ENCODE measurements at regions not wholly inside any gene's neighbourhood (a gene's known extent, or its start where the extent isn't known, plus 50 kb on each side); places are given as distances from the start of the nearest gene placed in this dataset.

GRCh38 chr4:81771721-81772120 is 300.0 kb upstream of the RASGEF1B start:
- Mint-ChIP-seq H3K27ac (no peak overlapping the region), H3K9me3 (ENCODE audit: insufficient read depth) (no peaks in the 10 kb centered on the region), H3K4me1 (peaks cover 2% of the 10 kb centered on the region), H3K27me3 (no peaks in the 10 kb centered on the region), H3K4me3 (no peak overlapping the region)
- Histone ChIP-seq H3K9ac (ENCODE audit: low read length) (no peak overlapping the region), H2AFZ (ENCODE audit: insufficient read depth, low read depth, low read length, poor library complexity, severe bottlenecking) (no peak overlapping the region), H3K4me3 (ENCODE audit: control extremely low read depth in 1 of 5, extremely low read depth in 1 of 5, insufficient read depth in 1 of 5, low read depth in 2 of 5, low read length in 4 of 5) (no peak overlapping the region), H3K27me3 (replicated peaks in 1 of 4; ENCODE audit: control extremely low read depth in 1 of 4, control insufficient read depth in 3 of 4, insufficient read depth in 4 of 4, low read length in 3 of 4) (no peaks in the 10 kb centered on the region), H3K27ac (ENCODE audit: low read length in 2 of 2) (no peak overlapping the region), H3K9me3 (ENCODE audit: control extremely low read depth in 1 of 3, control insufficient read depth in 2 of 3, insufficient read depth in 1 of 3, low read length in 2 of 3) (no peaks in the 10 kb centered on the region), H4K20me1 (ENCODE audit: control insufficient read depth, insufficient read depth, low read length, poor library complexity, severe bottlenecking) (no peaks in the 10 kb centered on the region), H3K4me2 (replicated peaks; ENCODE audit: low read depth, low read length, poor library complexity, severe bottlenecking) (no peak overlapping the region), H3K79me2 (ENCODE audit: control insufficient read depth, insufficient read depth, low read length) (no peaks in the 10 kb centered on the region), H3K36me3 (replicated peaks in 1 of 2; ENCODE audit: control extremely low read depth in 1 of 2, control insufficient read depth in 1 of 2, extremely low read depth in 1 of 2, insufficient read depth in 2 of 2, low read length in 1 of 2) (no peaks in the 10 kb centered on the region), H3K4me1 (ENCODE audit: control insufficient read depth in 2 of 2, insufficient read depth in 2 of 2, low read length in 2 of 2) (no peaks in the 10 kb centered on the region)
- ATAC-seq (ENCODE audit: low read depth) (no peak), DNase-seq (no peak)
- no peak for TF ChIP-seq CTCF (IDR thresholded peaks at IDR 0.05)
- no peak for TF ChIP-seq EZH2 (IDR thresholded peaks at IDR 0.05; ENCODE audit: borderline replicate concordance, insufficient read depth, low read depth, low read length, poor library complexity, severe bottlenecking)
- ChIA-PET POLR2A (no interaction called here), CTCF (no interaction called here)
- intact Hi-C loops (cut with micrococcal nuclease): no loop called here
- WGBS (ENCODE audit: insufficient coverage): no CpG with 5 or more reads among the region's 1 CpG

GRCh38 chr4:81769244-81769643 is 297.5 kb upstream of the RASGEF1B start:
- 100% methylated on average over 2 of the region's 2 CpGs for WGBS (ENCODE audit: insufficient coverage)
- DNase-seq (no peak), ATAC-seq (ENCODE audit: low read depth) (no peak)
- no peaks in the 10 kb centered on the region for H3K9me3 Mint-ChIP-seq (ENCODE audit: insufficient read depth)
- H3K4me1 ChIP-seq (ENCODE audit: control insufficient read depth in 2 of 2, insufficient read depth in 2 of 2, low read length in 2 of 2): no peaks in the 10 kb centered on the region
- CTCF ChIA-PET: interaction anchor here (0.6 kb wide), 1 partner anchor 11 kb away, joined by 3 read pairs; no protein-coding TSS in a partner anchor
- H3K4me3 Mint-ChIP-seq: no peak overlapping the region
- no peak overlapping the region for H3K4me2 ChIP-seq (replicated peaks; ENCODE audit: low read depth, low read length, poor library complexity, severe bottlenecking)
- intact Hi-C loops (cut with micrococcal nuclease): no loop called here
- H4K20me1 ChIP-seq (ENCODE audit: control insufficient read depth, insufficient read depth, low read length, poor library complexity, severe bottlenecking): no peaks in the 10 kb centered on the region
- H3K27ac Mint-ChIP-seq: no peak overlapping the region
- H3K4me1 Mint-ChIP-seq: peaks cover 2% of the 10 kb centered on the region
- H3K36me3 ChIP-seq (replicated peaks in 1 of 2; ENCODE audit: control extremely low read depth in 1 of 2, control insufficient read depth in 1 of 2, extremely low read depth in 1 of 2, insufficient read depth in 2 of 2, low read length in 1 of 2): no peaks in the 10 kb centered on the region
- no peak overlapping the region for H2AFZ ChIP-seq (ENCODE audit: insufficient read depth, low read depth, low read length, poor library complexity, severe bottlenecking)
- H3K4me3 ChIP-seq (ENCODE audit: control extremely low read depth in 1 of 5, extremely low read depth in 1 of 5, insufficient read depth in 1 of 5, low read depth in 2 of 5, low read length in 4 of 5): no peak overlapping the region
- H3K27ac ChIP-seq (ENCODE audit: low read length in 2 of 2): no peak overlapping the region
- no peaks in the 10 kb centered on the region for H3K79me2 ChIP-seq (ENCODE audit: control insufficient read depth, insufficient read depth, low read length)
- H3K27me3 Mint-ChIP-seq: no peaks in the 10 kb centered on the region
- TF ChIP-seq EZH2 (IDR thresholded peaks at IDR 0.05; ENCODE audit: borderline replicate concordance, insufficient read depth, low read depth, low read length, poor library complexity, severe bottlenecking) (no peak), CTCF (IDR thresholded peaks at IDR 0.05) (no peak)
- no peaks in the 10 kb centered on the region for H3K27me3 ChIP-seq (replicated peaks in 1 of 4; ENCODE audit: control extremely low read depth in 1 of 4, control insufficient read depth in 3 of 4, insufficient read depth in 4 of 4, low read length in 3 of 4)
- H3K9ac ChIP-seq (ENCODE audit: low read length): no peak overlapping the region
- H3K9me3 ChIP-seq (ENCODE audit: control extremely low read depth in 1 of 3, control insufficient read depth in 2 of 3, insufficient read depth in 1 of 3, low read length in 2 of 3): no peaks in the 10 kb centered on the region
- POLR2A ChIA-PET: no interaction called here
